IMR-90 (cell line): ENCODE measurements at regions not wholly inside any gene's neighbourhood (a gene's known extent, or its start where the extent isn't known, plus 50 kb on each side); places are given as distances from the start of the nearest gene placed in this dataset.

Source experiments
- ATAC-seq: fragments of 200-7000 bp; cut with Tn5 transposase; 2 replicates; pipeline ENCODE4 v1.9.1; 2020; ENCODE audit warnings: low read depth, mild to moderate bottlenecking, moderate library complexity
- BruUV-seq: library from RNA; stranded (reverse); fragments of 400-500 nt; replicated peaks from 2 replicates; lab custom pipeline; 2021; lab: Mats Ljungman, UMichigan
- CTCF ChIA-PET: fragments of 300-600 bp; formaldehyde crosslinking; extraction: SDS; loops from one replicate; lab custom pipeline; 2021; ENCODE audit warnings: antibody characterized with exemption; lab: Yijun Ruan, JAX
- POLR2A ChIA-PET: fragments of 300-600 bp; sonication (Branson Sonifier 250); formaldehyde crosslinking; loops from one replicate; lab custom pipeline; 2022; ENCODE audit warnings: antibody characterized with exemption; ENCODE audit not compliant: unreplicated experiment; lab: Charles Lee
- DNase-seq: peaks from one replicate; pipeline ENCODE4 v3.0.0; 2013
- H2AFZ ChIP-seq: replicated peaks from 2 replicates; pipeline ENCODE3; 2013; ENCODE audit warnings: low read length, mild to moderate bottlenecking; ENCODE audit not compliant: poor library complexity
- H2AK5ac ChIP-seq: 2 replicates; pipeline ENCODE4 v1.6.1; 2013; ENCODE audit warnings: low read depth, low read length, inconsistent platforms
- H2AK9ac ChIP-seq: replicated peaks from 2 replicates; pipeline ENCODE3; 2013; ENCODE audit warnings: mild to moderate bottlenecking, low read depth, low read length, moderate library complexity; ENCODE audit not compliant: poor library complexity
- H2BK120ac ChIP-seq: 2 replicates; pipeline ENCODE4 v1.6.1; 2013; ENCODE audit warnings: low read depth, low read length, inconsistent platforms
- H2BK15ac ChIP-seq: 3 replicates; pipeline ENCODE4 v1.6.1; 2013; ENCODE audit warnings: low read depth, low read length, inconsistent platforms
- H2BK20ac ChIP-seq: 2 replicates; pipeline ENCODE4 v1.6.1; 2013; ENCODE audit warnings: low read depth, mild to moderate bottlenecking, inconsistent platforms, low read length, moderate library complexity
- H2BK5ac ChIP-seq: 2 replicates; pipeline ENCODE4 v1.6.1; 2013; ENCODE audit warnings: mild to moderate bottlenecking, low read depth, low read length, inconsistent platforms; ENCODE audit not compliant: poor library complexity, severe bottlenecking
- H3K14ac ChIP-seq: replicated peaks from 2 replicates; pipeline ENCODE4 v1.6.1; 2013; ENCODE audit warnings: low read depth, low read length, inconsistent platforms
- H3K18ac ChIP-seq: 2 replicates; pipeline ENCODE4 v1.6.1; 2013; ENCODE audit warnings: low read depth, low read length, control low read depth
- H3K23ac ChIP-seq: 2 replicates; pipeline ENCODE4 v1.6.1; 2013; ENCODE audit warnings: low read depth, low read length, inconsistent platforms
- H3K27ac ChIP-seq: 2 replicates; pipeline ENCODE4 v1.5.1; 2013; ENCODE audit warnings: mild to moderate bottlenecking, control low read depth, low read length; ENCODE audit not compliant: insufficient read depth
- H3K27me3 ChIP-seq: 2 replicates; pipeline ENCODE4 v1.6.1; 2013; ENCODE audit warnings: low read length; ENCODE audit not compliant: control insufficient read depth, insufficient read depth
- H3K36me3 ChIP-seq: 2 replicates; pipeline ENCODE4 v1.6.1; 2013; ENCODE audit warnings: low read length, mixed read lengths; ENCODE audit not compliant: control insufficient read depth, insufficient read depth
- H3K4ac ChIP-seq: 2 replicates; pipeline ENCODE4 v1.6.1; 2013; ENCODE audit warnings: low read depth, low read length, inconsistent platforms
- H3K4me1 ChIP-seq: 2 replicates; pipeline ENCODE4 v1.6.1; 2013; ENCODE audit warnings: low read length, mixed read lengths; ENCODE audit not compliant: control insufficient read depth, insufficient read depth
- H3K4me2 ChIP-seq: 2 replicates; pipeline ENCODE4 v1.6.1; 2013; ENCODE audit warnings: low read depth, mild to moderate bottlenecking, control low read depth, low read length, moderate library complexity
- H3K4me3 ChIP-seq: 2 replicates; pipeline ENCODE4 v1.5.1; 2013; ENCODE audit warnings: low read depth, mild to moderate bottlenecking, control low read depth, low read length, moderate library complexity; ENCODE audit not compliant: insufficient read depth
- H3K56ac ChIP-seq: 2 replicates; pipeline ENCODE4 v1.6.1; 2013; ENCODE audit warnings: low read length, inconsistent platforms; ENCODE audit not compliant: insufficient read depth; ENCODE audit errors: extremely low read depth
- H3K79me1 ChIP-seq, 2 experiments: 2 replicates each; pipeline ENCODE4 v1.6.1; 2013; ENCODE audit warnings: low read length in 2 of 2, inconsistent platforms in 1 of 2, low read depth in 1 of 2
- H3K9ac ChIP-seq: 2 replicates; pipeline ENCODE4 v1.6.1; 2013; ENCODE audit warnings: low read depth, low read length, control low read depth
- H3K9me1 ChIP-seq: 2 replicates; pipeline ENCODE4 v1.6.1; 2013; ENCODE audit warnings: low read length, inconsistent platforms; ENCODE audit not compliant: insufficient read depth
- H3K9me3 ChIP-seq: 2 replicates; pipeline ENCODE4 v1.6.1; 2013; ENCODE audit warnings: low read length; ENCODE audit not compliant: control insufficient read depth, insufficient read depth
- H4K20me1 ChIP-seq: 2 replicates; pipeline ENCODE4 v1.6.1; 2013; ENCODE audit warnings: low read length, inconsistent platforms; ENCODE audit not compliant: insufficient read depth
- H4K5ac ChIP-seq: 2 replicates; pipeline ENCODE4 v1.6.1; 2013; ENCODE audit warnings: mild to moderate bottlenecking, low read depth, low read length, control low read depth
- H4K8ac ChIP-seq, 2 experiments: 2 replicates each; pipeline ENCODE4 v1.6.1; 2013; ENCODE audit warnings: low read depth in 2 of 2, low read length in 2 of 2, control low read depth in 1 of 2, inconsistent platforms in 1 of 2
- H4K91ac ChIP-seq: 2 replicates; pipeline ENCODE4 v1.6.1; 2013; ENCODE audit warnings: low read depth, low read length, inconsistent platforms; ENCODE audit not compliant: insufficient read depth
- BHLHE40 ChIP-seq: fragments of 150-350 bp; IDR thresholded peaks from 2 replicates; pipeline ENCODE4 v1.6.1; 2016; ENCODE audit warnings: mild to moderate bottlenecking, low read depth, low read length
- CEBPB ChIP-seq: IDR thresholded peaks from 2 replicates; pipeline ENCODE4 v1.6.1; 2012; ENCODE audit warnings: low read depth, low read length, improper control_type of control experiment
- CHD1 ChIP-seq: IDR thresholded peaks from 2 replicates; pipeline ENCODE4 v1.6.1; 2012; ENCODE audit warnings: low read depth, low read length, improper control_type of control experiment
- FOS ChIP-seq: fragments of 150-350 bp; IDR thresholded peaks from 2 replicates; pipeline ENCODE4 v1.6.1; 2016; ENCODE audit warnings: low read depth, low read length
- MAFK ChIP-seq: IDR thresholded peaks from 2 replicates; pipeline ENCODE4 v1.6.1; 2012; ENCODE audit warnings: low read depth, low read length, improper control_type of control experiment
- MAZ ChIP-seq: IDR thresholded peaks from 2 replicates; pipeline ENCODE4 v1.6.1; 2012; ENCODE audit warnings: low read depth, mild to moderate bottlenecking, low read length, improper control_type of control experiment, moderate library complexity, borderline replicate concordance
- MXI1 ChIP-seq: IDR thresholded peaks from 2 replicates; pipeline ENCODE4 v1.6.1; 2012; ENCODE audit warnings: low read depth, mild to moderate bottlenecking, low read length, moderate library complexity, borderline replicate concordance
- NFE2L2 ChIP-seq: fragments of 150-350 bp; IDR thresholded peaks from 2 replicates; pipeline ENCODE4 v1.6.1; 2016; ENCODE audit warnings: low read depth, mild to moderate bottlenecking, low read length
- POLR2A ChIP-seq: IDR thresholded peaks from 2 replicates; pipeline ENCODE4 v1.6.1; 2012; ENCODE audit warnings: mild to moderate bottlenecking, low read depth, low read length
- RAD21 ChIP-seq: IDR thresholded peaks from 2 replicates; pipeline ENCODE4 v1.6.1; 2012; ENCODE audit warnings: low read length, improper control_type of control experiment
- RCOR1 ChIP-seq: IDR thresholded peaks from 2 replicates; pipeline ENCODE4 v1.6.1; 2012; ENCODE audit warnings: mild to moderate bottlenecking, low read length, improper control_type of control experiment; ENCODE audit not compliant: insufficient replicate concordance
- RFX5 ChIP-seq: IDR thresholded peaks from 2 replicates; pipeline ENCODE4 v1.8.0; 2012; ENCODE audit warnings: low read depth, mild to moderate bottlenecking, low read length, moderate library complexity
- SMC3 ChIP-seq: fragments of 150-350 bp; IDR thresholded peaks from 2 replicates; pipeline ENCODE4 v1.6.1; 2016; ENCODE audit warnings: low read depth, mild to moderate bottlenecking, antibody characterized with exemption, low read length, moderate library complexity
- WGBS, 2 experiments: methylation state at CpG; one replicate each; pipeline versions ENCODE4 v1.1.5 to v1.1.7; 2013; ENCODE audit warnings: missing lambda C conversion rate in 2 of 2; ENCODE audit not compliant: insufficient read length in 1 of 2; ENCODE audit errors: extremely low coverage in 2 of 2; 5-methylcytosine and 5-hydroxymethylcytosine counted together
- dilution Hi-C: fragments of 300-500 bp; cut with HindIII; formaldehyde crosslinking; loops from one replicate; pipeline ENCODE4 v1.14.3; 2018; ENCODE audit warnings: low sequenced_read_pairs; ENCODE audit not compliant: unreplicated experiment
- in situ Hi-C: fragments of 300-500 bp; cut with MboI; formaldehyde crosslinking; loops from 3 replicates; pipeline ENCODE4 v1.14.3; 2019; ENCODE audit warnings: low sequenced_read_pairs, inconsistent platforms, mixed read lengths
- intact Hi-C: fragments of 100-400 bp; cut with micrococcal nuclease; formaldehyde crosslinking; loops from 2 replicates; pipeline ENCODE4 v1.10.0; 2022
- TF ChIP-seq, protein P1 (sequence below): conservative IDR thresholded peaks from 2 replicates; pipeline ENCODE4 v1.5.1; 2012; ENCODE audit warnings: mild to moderate bottlenecking, low read depth, low read length, improper control_type of control experiment
- TF ChIP-seq, protein P2 (sequence below): fragments of 150-350 bp; IDR thresholded peaks from 2 replicates; pipeline ENCODE4 v1.6.1; 2017; ENCODE audit warnings: mild to moderate bottlenecking, antibody characterized with exemption, low read length, low read depth
- TF ChIP-seq, protein P3 (sequence below): fragments of 150-350 bp; IDR thresholded peaks from 2 replicates; pipeline ENCODE4 v1.6.1; 2016; ENCODE audit warnings: low read depth, mild to moderate bottlenecking, low read length, moderate library complexity, borderline replicate concordance

DNA sequence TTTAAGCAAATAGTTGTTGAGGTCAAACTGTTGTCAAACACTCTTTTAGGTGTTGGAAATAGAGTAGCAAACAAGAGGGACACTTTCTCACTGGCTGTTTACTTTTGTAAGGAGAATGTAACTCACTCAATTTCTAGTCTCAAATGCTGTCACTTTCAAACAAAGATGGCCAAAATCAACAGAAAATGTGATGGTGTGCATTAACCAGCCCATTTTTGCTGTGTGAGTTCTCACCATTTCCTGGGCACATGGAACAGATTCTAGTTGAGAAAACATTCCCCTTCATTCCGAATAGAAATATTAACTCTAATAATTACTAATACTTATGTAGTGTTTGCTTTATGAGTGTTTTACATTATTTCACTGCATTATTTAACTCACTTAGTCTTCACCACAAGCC, 128.2 kb upstream of the XYLT1 start:
- Histone ChIP-seq H3K4ac (no peak overlapping the region), H3K56ac (no peak overlapping the region), H3K79me1 (no peaks in the 10 kb centered on the region), H4K20me1 (no peaks in the 10 kb centered on the region), H4K8ac (no peak overlapping the region), H3K9ac (no peak overlapping the region), H2AFZ (no peak overlapping the region), H4K91ac (no peak overlapping the region), H3K36me3 (no peaks in the 10 kb centered on the region), H3K27ac (no peak overlapping the region), H2BK20ac (no peak overlapping the region), H3K27me3 (no peaks in the 10 kb centered on the region), H2AK5ac (no peak overlapping the region), H2AK9ac (no peak overlapping the region), H2BK15ac (no peak overlapping the region), H3K14ac (no peak overlapping the region), H3K4me2 (no peak overlapping the region), H2BK5ac (no peak overlapping the region), H3K9me3 (no peaks in the 10 kb centered on the region), H3K4me3 (no peak overlapping the region), H4K5ac (no peak overlapping the region), H3K4me1 (no peaks in the 10 kb centered on the region), H2BK120ac (no peak overlapping the region), H3K18ac (no peak overlapping the region), H3K9me1 (no peaks in the 10 kb centered on the region), H3K23ac (no peak overlapping the region)
- in situ Hi-C loops: no loop called here
- ChIA-PET POLR2A (no interaction called here), CTCF (no interaction called here)
- no peak for TF ChIP-seq RFX5
- TF ChIP-seq, protein P1, sequence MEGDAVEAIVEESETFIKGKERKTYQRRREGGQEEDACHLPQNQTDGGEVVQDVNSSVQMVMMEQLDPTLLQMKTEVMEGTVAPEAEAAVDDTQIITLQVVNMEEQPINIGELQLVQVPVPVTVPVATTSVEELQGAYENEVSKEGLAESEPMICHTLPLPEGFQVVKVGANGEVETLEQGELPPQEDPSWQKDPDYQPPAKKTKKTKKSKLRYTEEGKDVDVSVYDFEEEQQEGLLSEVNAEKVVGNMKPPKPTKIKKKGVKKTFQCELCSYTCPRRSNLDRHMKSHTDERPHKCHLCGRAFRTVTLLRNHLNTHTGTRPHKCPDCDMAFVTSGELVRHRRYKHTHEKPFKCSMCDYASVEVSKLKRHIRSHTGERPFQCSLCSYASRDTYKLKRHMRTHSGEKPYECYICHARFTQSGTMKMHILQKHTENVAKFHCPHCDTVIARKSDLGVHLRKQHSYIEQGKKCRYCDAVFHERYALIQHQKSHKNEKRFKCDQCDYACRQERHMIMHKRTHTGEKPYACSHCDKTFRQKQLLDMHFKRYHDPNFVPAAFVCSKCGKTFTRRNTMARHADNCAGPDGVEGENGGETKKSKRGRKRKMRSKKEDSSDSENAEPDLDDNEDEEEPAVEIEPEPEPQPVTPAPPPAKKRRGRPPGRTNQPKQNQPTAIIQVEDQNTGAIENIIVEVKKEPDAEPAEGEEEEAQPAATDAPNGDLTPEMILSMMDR: no peak
- TF ChIP-seq BHLHE40: no peak
- no peak for TF ChIP-seq MAZ
- TF ChIP-seq MXI1: no peak
- TF ChIP-seq POLR2A: no peak
- TF ChIP-seq RAD21: no peak
- TF ChIP-seq MAFK: no peak
- TF ChIP-seq RCOR1: no peak
- no peak for TF ChIP-seq CHD1
- no peak for TF ChIP-seq FOS
- TF ChIP-seq, protein P2, sequence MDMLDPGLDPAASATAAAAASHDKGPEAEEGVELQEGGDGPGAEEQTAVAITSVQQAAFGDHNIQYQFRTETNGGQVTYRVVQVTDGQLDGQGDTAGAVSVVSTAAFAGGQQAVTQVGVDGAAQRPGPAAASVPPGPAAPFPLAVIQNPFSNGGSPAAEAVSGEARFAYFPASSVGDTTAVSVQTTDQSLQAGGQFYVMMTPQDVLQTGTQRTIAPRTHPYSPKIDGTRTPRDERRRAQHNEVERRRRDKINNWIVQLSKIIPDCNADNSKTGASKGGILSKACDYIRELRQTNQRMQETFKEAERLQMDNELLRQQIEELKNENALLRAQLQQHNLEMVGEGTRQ: no peak
- TF ChIP-seq CEBPB: no peak
- TF ChIP-seq, protein P3, sequence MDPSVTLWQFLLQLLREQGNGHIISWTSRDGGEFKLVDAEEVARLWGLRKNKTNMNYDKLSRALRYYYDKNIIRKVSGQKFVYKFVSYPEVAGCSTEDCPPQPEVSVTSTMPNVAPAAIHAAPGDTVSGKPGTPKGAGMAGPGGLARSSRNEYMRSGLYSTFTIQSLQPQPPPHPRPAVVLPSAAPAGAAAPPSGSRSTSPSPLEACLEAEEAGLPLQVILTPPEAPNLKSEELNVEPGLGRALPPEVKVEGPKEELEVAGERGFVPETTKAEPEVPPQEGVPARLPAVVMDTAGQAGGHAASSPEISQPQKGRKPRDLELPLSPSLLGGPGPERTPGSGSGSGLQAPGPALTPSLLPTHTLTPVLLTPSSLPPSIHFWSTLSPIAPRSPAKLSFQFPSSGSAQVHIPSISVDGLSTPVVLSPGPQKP: no peak
- TF ChIP-seq SMC3: no peak
- no peak for TF ChIP-seq NFE2L2
- DNase-seq (no peak), ATAC-seq (no peak)
- BruUV-seq: no TSS peak
- dilution Hi-C loops: no loop called here
- intact Hi-C loops: no loop called here
- WGBS, 2 experiments: no CpG with 5 or more reads among the region's 1 CpG
